Right kidney (tissue), 1 donor: ENCODE measurements at regions not wholly inside any gene's neighbourhood (a gene's known extent, or its start where the extent isn't known, plus 50 kb on each side); places are given as distances from the start of the nearest gene placed in this dataset.
"Not testable (repeated sequence)": the region's sequence is repeated elsewhere in the genome, so short reads cannot be mapped to it uniquely, and the experiment has no call there.

Source experiments
- DNase-seq: peaks from one replicate; pipeline ENCODE4 v3.0.0-alpha.2; 2016

GRCh38 chr2:59787095-59787494 lies 766.4 kb downstream of the BCL11A start:
- no peak for DNase-seq

GRCh38 chr2:59786684-59787083 lies 766.8 kb downstream of the BCL11A start:
- DNase-seq: no peak

GRCh38 chr2:59779571-59779970 lies 773.9 kb downstream of the BCL11A start:
- no peak for DNase-seq

GRCh38 chr2:59777120-59777519 lies 776.3 kb downstream of the BCL11A start:
- no peak for DNase-seq

- DNase-seq: no peak
Measured at GRCh38 chr2:59776726-59777008, 776.8 kb downstream of the BCL11A start.

GRCh38 chr2:59774821-59775433 lies 778.5 kb downstream of the BCL11A start:
- DNase-seq: no peak

GRCh38 chr2:59770651-59771050 lies 782.8 kb downstream of the BCL11A start:
- DNase-seq: no peak

- DNase-seq: no peak
Measured at GRCh38 chr2:59761966-59762365, 791.5 kb downstream of the BCL11A start.

GRCh38 chr2:59756150-59756549 lies 797.3 kb downstream of the BCL11A start:
- DNase-seq: peak; percentile 20

- no peak for DNase-seq
Measured at GRCh38 chr2:59754011-59754735, 799.3 kb downstream of the BCL11A start.

GRCh38 chr2:59752512-59752911 lies 800.9 kb downstream of the BCL11A start:
- DNase-seq: no peak

GRCh38 chr2:59752071-59752470 lies 801.4 kb downstream of the BCL11A start:
- no peak for DNase-seq

GRCh38 chr2:59751214-59751613 lies 802.2 kb downstream of the BCL11A start:
- not testable (repeated sequence) for DNase-seq

GRCh38 chr2:59746291-59746690 lies 807.2 kb downstream of the BCL11A start:
- DNase-seq: no peak

- DNase-seq: no peak
Measured at GRCh38 chr2:59745085-59745484, 808.4 kb downstream of the BCL11A start.

GRCh38 chr2:59744436-59744835 lies 809.0 kb downstream of the BCL11A start:
- DNase-seq: no peak

- no peak for DNase-seq
Measured at GRCh38 chr2:59741840-59742239, 811.6 kb downstream of the BCL11A start.

GRCh38 chr2:59739166-59739565 lies 814.3 kb downstream of the BCL11A start:
- no peak for DNase-seq

- no peak for DNase-seq
Measured at GRCh38 chr2:59737299-59737698, 816.2 kb downstream of the BCL11A start.

- no peak for DNase-seq
Measured at GRCh38 chr2:59734743-59735142, 818.7 kb downstream of the BCL11A start.

GRCh38 chr2:59733970-59734369 lies 819.5 kb downstream of the BCL11A start:
- DNase-seq: no peak

- DNase-seq: peak; percentile 8
Measured at GRCh38 chr2:59733567-59733930, 819.9 kb downstream of the BCL11A start.

- DNase-seq: peak; percentile 27
Measured at GRCh38 chr2:59732871-59733566, 820.4 kb downstream of the BCL11A start.

- no peak for DNase-seq
Measured at GRCh38 chr2:59727121-59727590, 826.3 kb downstream of the BCL11A start.
